ENCODE measurements at regions not wholly inside any gene's neighbourhood (a gene's known extent, or its start where the extent isn't known, plus 50 kb on each side); places are given as distances from the start of the nearest gene placed in this dataset.

GRCh38 chr6:82836022-82836575 is 229.5 kb downstream of the UBE3D start:
- no peak for DNase-seq

GRCh38 chr6:82840571-82840970 is 225.1 kb downstream of the UBE3D start:
- no peak for DNase-seq

GRCh38 chr6:82841309-82841708 is 224.3 kb downstream of the UBE3D start:
- DNase-seq = no peak

All from CD4-positive, alpha-beta T cell treated with Interleukin-12 subunit alpha and Interleukin-12 subunit beta, for 1 hour (primary cell).